ENCODE measurements at regions not wholly inside any gene's neighbourhood (a gene's known extent, or its start where the extent isn't known, plus 50 kb on each side); places are given as distances from the start of the nearest gene placed in this dataset.

- H3K4me3 ChIP-seq (ENCODE audit: control insufficient read depth, low read depth, low read length): no peak overlapping the region
- no peak for TF ChIP-seq CTCF (IDR thresholded peaks at IDR 0.05; ENCODE audit: control insufficient read depth, insufficient read depth, low read depth, low read length, missing control alignments)
- DNase-seq (ENCODE audit: low read depth): no peak
Measured at GRCh38 chr10:117723343-117723742, 180.8 kb downstream of the EMX2 start.

- TF ChIP-seq CTCF (IDR thresholded peaks at IDR 0.05; ENCODE audit: control insufficient read depth, insufficient read depth, low read depth, low read length, missing control alignments): no peak
- no peak overlapping the region for H3K4me3 ChIP-seq (ENCODE audit: control insufficient read depth, low read depth, low read length)
- no peak for DNase-seq (ENCODE audit: low read depth)
Measured at GRCh38 chr10:117725993-117726392, 183.4 kb downstream of the EMX2 start.

- TF ChIP-seq CTCF (IDR thresholded peaks at IDR 0.05; ENCODE audit: control insufficient read depth, insufficient read depth, low read depth, low read length, missing control alignments): no peak
- H3K4me3 ChIP-seq (ENCODE audit: control insufficient read depth, low read depth, low read length): no peak overlapping the region
- no peak for DNase-seq (ENCODE audit: low read depth)
Measured at GRCh38 chr10:117726596-117727295, 184.2 kb downstream of the EMX2 start.

GRCh38 chr10:117727421-117727820 lies 184.9 kb downstream of the EMX2 start:
- DNase-seq (ENCODE audit: low read depth): no peak
- no peak for TF ChIP-seq CTCF (IDR thresholded peaks at IDR 0.05; ENCODE audit: control insufficient read depth, insufficient read depth, low read depth, low read length, missing control alignments)
- H3K4me3 ChIP-seq (ENCODE audit: control insufficient read depth, low read depth, low read length): no peak overlapping the region

GRCh38 chr10:117728087-117728486 lies 185.5 kb downstream of the EMX2 start:
- no peak overlapping the region for H3K4me3 ChIP-seq (ENCODE audit: control insufficient read depth, low read depth, low read length)
- DNase-seq (ENCODE audit: low read depth): no peak
- no peak for TF ChIP-seq CTCF (IDR thresholded peaks at IDR 0.05; ENCODE audit: control insufficient read depth, insufficient read depth, low read depth, low read length, missing control alignments)

GRCh38 chr10:117729156-117729555 lies 186.6 kb downstream of the EMX2 start:
- no peak for TF ChIP-seq CTCF (IDR thresholded peaks at IDR 0.05; ENCODE audit: control insufficient read depth, insufficient read depth, low read depth, low read length, missing control alignments)

More at GRCh38 chr10:117729156-117729555, 186.6 kb downstream of the EMX2 start:
- no peak overlapping the region for H3K4me3 ChIP-seq (ENCODE audit: control insufficient read depth, low read depth, low read length)
- no peak for DNase-seq (ENCODE audit: low read depth)
